ENCODE measurements at regions not wholly inside any gene's neighbourhood (a gene's known extent, or its start where the extent isn't known, plus 50 kb on each side); places are given as distances from the start of the nearest gene placed in this dataset.

DNA sequence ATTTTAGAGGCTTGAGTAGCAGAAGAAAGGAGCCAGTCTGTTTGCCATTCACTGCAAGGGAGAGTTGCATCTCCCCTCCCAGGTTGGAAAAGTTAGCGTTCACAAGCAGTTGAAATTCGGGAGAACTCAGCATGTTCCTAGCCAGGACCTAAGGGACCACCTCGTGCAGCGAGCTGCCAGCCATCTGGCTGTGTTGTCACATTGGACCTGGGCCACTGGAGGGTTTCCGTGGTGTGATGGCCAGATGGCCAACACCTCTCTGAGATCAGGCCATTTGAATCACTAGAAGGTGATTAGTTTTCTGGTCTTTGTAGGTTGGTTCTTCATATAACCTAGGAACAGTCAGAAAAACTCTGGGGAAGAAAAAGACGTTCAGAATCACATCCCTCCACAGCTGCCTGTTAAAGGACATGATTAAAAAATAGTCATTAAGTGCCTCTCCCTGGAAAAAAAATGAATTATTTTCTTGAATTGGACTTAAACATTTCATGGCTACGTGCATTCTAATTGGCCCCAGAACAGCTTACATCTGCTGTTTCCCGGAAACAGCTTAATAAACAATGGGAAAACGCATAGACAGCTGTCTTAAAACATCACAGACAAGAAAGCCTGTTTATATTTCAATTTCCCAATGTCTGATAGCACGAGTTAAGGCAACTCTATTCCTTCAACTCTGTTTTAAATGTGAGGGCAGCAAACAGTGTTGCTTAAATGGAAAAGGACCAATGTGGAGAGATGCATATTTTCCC lies 303.9 kb downstream of the TENT4A start:
- DNase-seq (ENCODE audit: low read depth), result no peak

- DNase-seq (ENCODE audit: low read depth), result no peak
These were observed 305.0 kb downstream of the TENT4A start for GRCh38 chr5:7018198-7018597.

GRCh38 chr5:7018601-7019000 lies 305.4 kb downstream of the TENT4A start:
- no peak for DNase-seq (ENCODE audit: low read depth)

DNA sequence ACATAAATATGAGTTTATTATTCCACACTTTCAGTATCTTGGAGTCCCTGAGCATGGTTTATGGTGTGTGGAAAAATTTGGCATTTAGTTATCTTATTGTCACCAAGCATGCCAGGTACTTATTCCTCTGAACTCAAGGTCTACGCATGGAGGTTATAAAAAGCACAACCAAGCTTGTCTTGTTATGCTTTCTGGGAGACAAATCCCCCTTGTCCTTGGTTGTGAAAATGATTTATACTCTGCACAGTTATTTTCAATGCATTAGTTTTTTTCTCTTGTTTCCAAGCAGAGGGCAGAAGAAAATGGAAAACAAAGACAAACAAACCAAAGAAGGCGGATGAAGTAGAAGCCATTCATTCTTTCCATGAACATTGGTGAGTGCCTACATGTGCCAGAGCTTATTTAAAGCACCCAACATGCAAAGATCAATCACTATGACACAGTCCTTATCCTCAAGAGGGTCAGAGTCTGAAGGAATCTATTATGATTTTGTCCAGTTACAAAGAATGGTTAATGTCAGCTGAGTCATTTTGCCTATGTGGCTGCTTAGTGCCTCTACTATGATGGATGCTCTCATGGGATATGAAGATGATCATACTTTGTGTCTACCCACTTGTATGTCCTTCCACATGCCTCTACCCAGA lies 323.1 kb downstream of the TENT4A start:
- no peak for DNase-seq (ENCODE audit: low read depth)

DNA sequence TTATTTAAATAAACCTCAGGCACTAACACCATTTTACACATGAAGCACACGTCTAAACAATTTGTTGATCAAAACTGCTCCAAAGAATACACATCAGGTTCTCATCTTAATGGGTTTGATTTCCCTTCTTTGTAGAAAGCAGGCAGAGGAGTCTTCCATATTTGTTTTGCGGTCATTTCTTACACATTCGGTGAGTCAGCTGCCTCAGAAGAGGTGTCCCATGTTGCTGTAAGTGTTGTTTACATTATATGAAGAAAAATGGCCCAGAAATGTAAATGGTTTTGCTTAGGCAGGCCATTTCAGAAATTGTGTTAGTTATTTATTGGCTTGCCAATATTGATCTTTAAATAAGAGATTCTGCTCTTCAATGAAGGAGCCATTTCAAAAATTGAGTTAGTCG lies 325.8 kb downstream of the TENT4A start:
- DNase-seq (ENCODE audit: low read depth), result no peak

GRCh38 chr5:7040111-7040510 lies 326.9 kb downstream of the TENT4A start:
- DNase-seq (ENCODE audit: low read depth), result no peak

- no peak for DNase-seq (ENCODE audit: low read depth)
These were observed 330.6 kb downstream of the TENT4A start for GRCh38 chr5:7043797-7044196.

DNA sequence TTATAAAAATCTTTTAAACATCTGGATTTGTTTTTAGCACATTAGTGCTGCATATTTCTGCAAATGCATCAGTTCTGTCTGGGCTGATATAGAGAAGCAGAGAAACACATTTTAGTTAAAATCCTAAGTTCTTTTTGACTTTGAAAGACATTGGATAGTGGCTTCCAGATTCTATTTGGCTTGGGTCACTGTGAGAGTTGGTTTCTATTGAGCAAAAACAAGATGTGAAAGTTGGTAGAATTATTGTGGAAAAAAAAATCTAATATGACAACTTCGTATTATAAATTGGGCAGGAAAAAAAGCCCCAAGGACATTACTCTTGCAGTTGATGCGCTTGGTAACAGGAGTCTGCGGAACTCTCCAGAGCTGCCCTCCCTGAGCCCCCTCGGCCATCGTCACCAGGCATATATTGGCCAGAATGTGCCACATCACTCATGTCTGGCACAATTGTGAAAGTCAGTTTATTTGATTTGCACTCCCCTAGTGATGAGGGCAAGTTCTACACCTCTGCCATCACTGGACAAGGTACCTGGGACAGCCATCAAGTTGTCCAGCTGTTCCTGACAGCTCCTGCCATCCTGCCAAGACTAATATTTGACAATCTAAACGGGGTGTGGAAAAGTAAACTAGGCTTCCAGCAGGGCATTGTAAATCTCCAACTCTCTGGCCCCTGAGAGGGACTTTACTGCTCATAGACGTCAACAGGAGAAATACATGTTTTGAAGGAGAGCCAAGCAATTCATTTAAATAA lies 334.5 kb downstream of the TENT4A start:
- no peak for DNase-seq (ENCODE audit: low read depth)

- DNase-seq (ENCODE audit: low read depth), result no peak
These were observed 337.8 kb downstream of the TENT4A start for GRCh38 chr5:7050986-7051385.

- DNase-seq (ENCODE audit: low read depth), result no peak
These were observed 339.9 kb downstream of the TENT4A start for GRCh38 chr5:7053125-7053524.

GRCh38 chr5:7053528-7054209 lies 340.4 kb downstream of the TENT4A start:
- DNase-seq (ENCODE audit: low read depth), result no peak

GRCh38 chr5:7066471-7067235 lies 329.3 kb upstream of the ADCY2 start:
- no peak for DNase-seq (ENCODE audit: low read depth)

DNA sequence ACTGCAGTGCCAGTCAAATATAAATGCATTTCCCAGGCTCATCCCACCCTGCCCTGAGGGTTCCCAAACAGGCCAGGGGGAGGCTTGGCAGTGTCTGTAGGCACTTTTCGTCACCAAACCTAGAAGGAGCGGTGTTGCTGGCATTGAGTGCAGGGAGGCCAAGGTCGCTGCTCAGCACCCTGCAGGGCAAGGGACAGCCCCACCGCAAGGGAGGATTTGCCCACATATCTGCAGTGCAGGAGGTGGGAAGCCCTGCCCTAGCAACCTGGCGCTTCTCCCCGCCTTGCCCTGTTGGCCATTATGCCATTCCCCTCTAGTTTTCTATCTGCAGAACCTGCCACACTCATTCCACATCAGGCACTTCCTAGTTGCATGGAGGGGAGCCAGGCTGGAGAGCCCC lies 327.8 kb upstream of the ADCY2 start:
- no peak for DNase-seq (ENCODE audit: low read depth)

- no peak for DNase-seq (ENCODE audit: low read depth)
These were observed 327.0 kb upstream of the ADCY2 start for GRCh38 chr5:7068899-7069298.

DNA sequence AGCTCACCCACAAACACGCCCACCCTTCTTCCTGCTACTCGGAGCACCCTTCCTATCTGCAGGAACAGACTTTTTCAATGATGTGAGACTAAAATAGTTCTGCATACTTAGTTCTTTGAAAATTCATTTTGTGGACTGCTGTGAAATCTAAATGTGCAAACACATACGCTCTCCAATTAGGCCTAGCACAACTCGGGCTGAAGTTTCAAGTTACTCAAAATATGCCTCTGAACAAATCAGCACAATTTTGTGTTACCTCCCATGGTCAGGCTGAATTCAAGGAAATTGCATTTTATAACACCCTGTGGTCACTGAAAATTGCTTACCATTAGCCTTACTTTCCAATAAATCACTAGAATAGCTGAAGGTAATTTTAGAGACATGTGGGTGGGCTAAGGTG lies 323.8 kb upstream of the ADCY2 start:
- no peak for DNase-seq (ENCODE audit: low read depth)

GRCh38 chr5:7073666-7074065 lies 322.3 kb upstream of the ADCY2 start:
- no peak for DNase-seq (ENCODE audit: low read depth)

- no peak for DNase-seq (ENCODE audit: low read depth)
These were observed 321.8 kb upstream of the ADCY2 start for GRCh38 chr5:7074176-7074575.

- no peak for DNase-seq (ENCODE audit: low read depth)
These were observed 320.5 kb upstream of the ADCY2 start for GRCh38 chr5:7075470-7075869.

DNA sequence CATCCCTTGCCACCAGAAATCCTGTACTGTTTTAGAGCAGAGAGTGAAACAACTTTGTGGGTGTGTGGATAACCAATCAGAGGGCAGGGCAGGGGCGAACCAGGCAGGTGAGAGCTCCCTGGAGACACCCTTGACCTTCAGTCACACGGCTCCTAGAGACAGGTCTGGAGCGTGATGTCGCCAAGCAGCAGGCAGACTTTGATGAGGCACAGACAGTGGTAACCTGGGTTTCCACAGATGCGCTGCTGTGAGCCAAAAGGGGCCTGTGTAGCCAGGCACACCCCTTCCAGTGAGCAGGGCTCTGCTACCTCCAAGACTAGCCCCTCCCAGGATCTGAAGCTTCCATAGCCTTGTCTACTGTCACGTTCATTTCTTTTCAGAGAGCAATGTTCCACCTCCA lies 317.8 kb upstream of the ADCY2 start:
- no peak for DNase-seq (ENCODE audit: low read depth)

DNA sequence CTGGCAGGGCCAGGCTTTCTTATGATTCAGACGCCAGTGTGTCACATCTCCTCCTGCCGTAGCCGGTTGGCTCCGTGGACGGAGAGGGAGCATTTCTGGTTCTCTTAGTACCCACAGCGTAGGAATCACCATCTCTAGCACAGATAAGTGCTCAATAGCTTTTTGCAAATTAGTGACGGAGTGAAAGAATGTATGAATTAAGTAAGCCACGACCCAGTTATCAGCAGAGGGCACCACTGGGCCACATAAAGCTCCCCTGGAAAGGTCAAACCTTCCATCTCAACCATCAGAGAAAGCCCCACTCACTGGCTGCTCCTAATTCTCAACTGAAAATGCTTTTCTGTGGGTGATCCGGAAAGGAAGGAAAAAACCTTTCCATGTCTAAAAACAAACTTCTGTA lies 317.0 kb upstream of the ADCY2 start:
- DNase-seq (ENCODE audit: low read depth), result no peak

DNA sequence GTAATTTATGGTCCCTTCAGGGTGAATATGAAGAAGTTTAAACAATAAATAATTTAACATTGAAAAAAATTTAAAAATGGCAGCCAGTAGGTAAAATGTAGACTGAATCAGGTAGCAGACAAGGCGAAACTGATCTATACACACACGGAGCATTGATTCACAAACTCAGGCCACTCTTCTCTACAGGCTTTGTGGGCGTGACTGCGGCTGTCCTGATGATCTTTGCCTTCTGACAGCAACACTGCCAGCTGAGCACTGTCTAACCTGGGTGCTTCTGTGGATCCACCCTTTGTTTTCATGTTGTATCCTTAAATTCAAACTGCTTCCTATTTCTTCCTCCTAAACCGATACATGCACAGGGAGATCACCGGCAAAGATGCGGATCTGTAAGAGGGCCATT lies 315.4 kb upstream of the ADCY2 start:
- DNase-seq (ENCODE audit: low read depth), result no peak

DNA sequence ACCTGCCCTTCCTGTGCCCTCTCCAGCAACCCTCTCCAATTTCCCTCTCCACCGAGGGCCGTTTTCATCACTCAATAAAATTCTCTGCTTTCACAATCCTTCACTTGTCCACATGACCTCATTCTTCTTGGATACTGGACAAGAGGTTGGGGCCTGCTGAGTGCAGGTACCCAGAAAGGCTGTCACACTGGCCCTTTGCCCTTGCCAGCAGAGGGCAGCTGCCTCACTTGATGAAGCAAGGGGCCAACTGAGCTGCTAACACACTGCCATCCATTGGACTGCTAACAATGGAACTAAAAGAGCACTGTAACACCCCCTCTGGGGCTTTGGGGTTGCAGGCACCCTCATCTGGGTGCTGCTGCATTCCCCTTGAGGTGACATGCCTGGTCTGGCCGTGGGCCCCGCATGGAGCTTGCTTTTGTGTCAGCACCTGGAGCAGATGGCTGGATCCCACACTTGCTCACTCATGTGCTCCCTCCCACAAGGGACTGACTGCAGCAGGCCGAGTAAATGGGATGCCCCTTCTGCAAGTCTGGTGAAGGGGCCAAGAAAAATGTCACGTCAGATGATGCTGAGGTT lies 308.1 kb upstream of the ADCY2 start:
- DNase-seq (ENCODE audit: low read depth), result no peak

Measured in ELR (cell line).